K562 (cell line): ENCODE measurements at regions not wholly inside any gene's neighbourhood (a gene's known extent, or its start where the extent isn't known, plus 50 kb on each side); places are given as distances from the start of the nearest gene placed in this dataset.
A peak's percentile ranks its signal among the peaks of the same experiment; 100 is the strongest.

Experiments used
- ATAC-seq: fragments of 200-7000 bp; cut with Tn5 transposase; 3 replicates; pipeline ENCODE4 v1.9.1; 2020; ENCODE audit warnings: moderate library complexity
- BruUV-seq: library from RNA; stranded (reverse); fragments of 400-500 nt; replicated peaks from 2 replicates; lab custom pipeline; 2021; lab: Mats Ljungman, UMichigan
- CTCF ChIA-PET: fragments of 300-600 bp; formaldehyde crosslinking; extraction: SDS; loops from one replicate; lab custom pipeline; 2021; ENCODE audit warnings: low intra/inter-chr PET ratio; lab: Yijun Ruan, JAX
- POLR2A ChIA-PET: fragments of 300-600, 350-650 bp; sonication (Branson Sonifier 250); formaldehyde crosslinking; extraction: SDS; loops from one replicate; lab custom pipeline; 2021; ENCODE audit warnings: antibody characterized with exemption, inconsistent platforms; lab: Yijun Ruan, JAX
- DNase-seq, 4 experiments: peaks; one replicate each; pipeline versions ENCODE4 v3.0.0 to v3.0.0-alpha.2; 2011 to 2018; ENCODE audit warnings: low spot score in 3 of 4, mixed read lengths in 3 of 4; ENCODE audit errors: extremely low read depth in 1 of 4
- FAIRE-seq: peaks from 2 replicates; lab custom pipeline; 2011; peaks lifted over from hg19 to GRCh38; lab: Jason Lieb, UNC
- H2AFZ ChIP-seq: 2 replicates; pipeline ENCODE4 v1.6.0; 2011; ENCODE audit warnings: low read depth, low read length, control low read depth, inconsistent platforms
- H3K27ac ChIP-seq: fragments of 200-600 bp; 3 replicates; pipeline ENCODE4 v1.8.0; 2011; ENCODE audit warnings: low read depth, mild to moderate bottlenecking, control low read depth, inconsistent platforms, low read length, moderate library complexity, mixed read lengths; ENCODE audit errors: extremely low read depth
- H3K27me3 ChIP-seq, 2 experiments: fragments of 300-600 bp in 1 of 2; 2 replicates in 1 of 2; 3 replicates in 1 of 2; pipeline versions ENCODE4 v1.6.0 to v1.8.0; 2011; ENCODE audit warnings: inconsistent platforms in 2 of 2, low read length in 2 of 2, mild to moderate bottlenecking in 1 of 2, mixed read lengths in 1 of 2, moderate library complexity in 1 of 2; ENCODE audit not compliant: control insufficient read depth in 2 of 2, insufficient read depth in 2 of 2
- H3K36me3 ChIP-seq: fragments of 300-600 bp; 3 replicates; pipeline ENCODE4 v1.8.0; 2011; ENCODE audit warnings: mild to moderate bottlenecking, low read length, inconsistent platforms; ENCODE audit not compliant: control insufficient read depth, insufficient read depth
- H3K4me1 ChIP-seq, 2 experiments: fragments of 200-600 bp in 1 of 2; replicated peaks in 1 of 2; 2 replicates in 1 of 2; 3 replicates in 1 of 2; pipeline versions ENCODE4 v1.5.1 to v1.8.0; 2011; ENCODE audit warnings: inconsistent platforms in 2 of 2, low read length in 2 of 2, mild to moderate bottlenecking in 1 of 2, mixed read lengths in 1 of 2, moderate library complexity in 1 of 2; ENCODE audit not compliant: control insufficient read depth in 2 of 2, insufficient read depth in 2 of 2
- H3K4me2 ChIP-seq: 2 replicates; pipeline ENCODE4 v1.6.1; 2011; ENCODE audit warnings: low read length, control low read depth, inconsistent platforms, mixed read lengths; ENCODE audit not compliant: insufficient read depth
- H3K4me3 ChIP-seq: fragments of 200-600 bp; sonication (generic), shearing (Covaris generic); 2 replicates; pipeline ENCODE4 v1.5.1; 2016; ENCODE audit warnings: control low read depth, inconsistent platforms
- H3K79me2 ChIP-seq: fragments of 200-600 bp; 3 replicates; pipeline ENCODE4 v1.8.0; 2011; ENCODE audit warnings: low read length, inconsistent platforms; ENCODE audit not compliant: control insufficient read depth, insufficient read depth
- H3K9ac ChIP-seq, 2 experiments: 2 replicates each; pipeline versions ENCODE4 v1.6.0 to v1.6.1; 2011; ENCODE audit warnings: low read depth in 2 of 2, low read length in 2 of 2, control low read depth in 1 of 2, inconsistent platforms in 1 of 2, mild to moderate bottlenecking in 1 of 2, mixed read lengths in 1 of 2; ENCODE audit not compliant: insufficient read depth in 1 of 2
- H3K9me1 ChIP-seq: one replicate; pipeline ENCODE4 v1.6.0; 2011; ENCODE audit warnings: inconsistent platforms, mild to moderate bottlenecking, low read length, moderate library complexity; ENCODE audit not compliant: control insufficient read depth, insufficient read depth
- H3K9me3 ChIP-seq: replicated peaks from 2 replicates; pipeline ENCODE4 v1.5.1; 2011; ENCODE audit warnings: low read depth, low read length, inconsistent platforms; ENCODE audit not compliant: control insufficient read depth, insufficient read depth
- H4K20me1 ChIP-seq: replicated peaks from 2 replicates; pipeline ENCODE4 v1.6.1; 2011; ENCODE audit warnings: low read length, inconsistent platforms, mixed read lengths; ENCODE audit not compliant: control insufficient read depth, insufficient read depth
- BACH1 ChIP-seq: fragments of 200-800 bp; sonication (Bioruptor generic); IDR thresholded peaks from 2 replicates; pipeline ENCODE4 v1.6.1; 2016; ENCODE audit warnings: missing genetic modification characterization, missing compliant biosample characterization
- GATAD2A ChIP-seq: fragments of 450-650 bp; IDR thresholded peaks from 2 replicates; pipeline ENCODE4 v1.6.1; 2017
- NFIC ChIP-seq: fragments of 450-650 bp; IDR thresholded peaks from 2 replicates; pipeline ENCODE4 v1.6.1; 2017; ENCODE audit warnings: mild to moderate bottlenecking, inconsistent platforms
- OTX1 ChIP-seq: fragments of 450-650 bp; formaldehyde crosslinking; IDR thresholded peaks from 2 replicates; pipeline ENCODE4 v1.4.0; 2022; ENCODE audit warnings: mild to moderate bottlenecking
- ZC3H11A ChIP-seq: IDR thresholded peaks from 2 replicates; pipeline ENCODE4 v1.6.1; 2012; ENCODE audit warnings: low read depth, low read length, improper control_type of control experiment
- ZNF586 ChIP-seq: fragments of 450-650 bp; formaldehyde crosslinking; conservative IDR thresholded peaks from 2 replicates; pipeline ENCODE4 v1.4.0; 2020; ENCODE audit warnings: mild to moderate bottlenecking, moderate library complexity
- WGBS: fragments of 100-300 bp; shearing (Covaris generic); methylation state at CpG from one replicate; pipeline ENCODE4 v1.1.6; 2016; ENCODE audit warnings: low coverage, mixed read lengths; ENCODE audit not compliant: insufficient coverage; ENCODE audit errors: missing lambda C conversion rate; 5-methylcytosine and 5-hydroxymethylcytosine counted together
- in situ Hi-C: fragments of 300-500 bp; cut with MboI; formaldehyde crosslinking; loops from 4 replicates; pipeline ENCODE4 v1.15.0; 2018; ENCODE audit warnings: inconsistent platforms, mixed read lengths
- intact Hi-C: fragments of 100-400 bp; cut with micrococcal nuclease; formaldehyde crosslinking; loops from 2 replicates; pipeline ENCODE4 v1.14.2; 2022
- TF ChIP-seq, protein P1 (sequence below): IDR thresholded peaks from 2 replicates; pipeline ENCODE4 v1.6.1; 2016; ENCODE audit warnings: missing genetic modification characterization, missing compliant biosample characterization

DNA sequence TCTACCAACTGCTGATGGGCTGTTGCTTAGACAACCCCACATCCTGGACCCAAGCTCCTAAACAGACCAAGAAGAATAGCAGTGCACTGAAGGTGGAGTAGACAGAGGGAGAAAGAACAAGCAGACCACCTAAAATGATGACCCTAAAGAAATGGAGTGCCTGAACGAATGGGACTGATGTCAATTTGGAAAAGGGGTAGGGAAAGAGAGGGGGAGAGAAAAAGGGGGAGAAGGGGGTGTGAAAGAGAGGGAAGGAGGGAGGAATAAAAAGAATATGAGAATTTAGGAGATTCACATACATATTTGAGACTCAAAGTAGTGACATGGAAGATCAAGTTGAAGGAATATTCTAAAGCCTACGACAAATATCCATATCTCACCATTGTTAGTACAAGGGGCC is 144.4 kb upstream of the DUSP10 start:
- intact Hi-C loops (no loop called here), in situ Hi-C loops (no loop called here)
- Histone ChIP-seq H3K4me1 (no peaks in the 10 kb centered on the region; a peak in 1 of 5 replicates), H3K9me1 (no peaks in the 10 kb centered on the region), H3K9me3 (no peaks in the 10 kb centered on the region), H4K20me1 (no peaks in the 10 kb centered on the region), H3K27ac (no peak overlapping the region), H3K4me3 (no peak overlapping the region), H3K27me3 (0 out of 5 replicates have a peak, but pooled peaks cover 0 to 6% of the 10 kb centered on the region in 2 experiments), H2AFZ (no peak overlapping the region), H3K36me3 (no peaks in the 10 kb centered on the region), H3K4me2 (no peak overlapping the region), H3K9ac (no peak overlapping the region), H3K79me2 (no peaks in the 10 kb centered on the region)
- WGBS = 6% methylated on average over 2 of the region's 2 CpGs
- FAIRE-seq = no peak
- BruUV-seq = no TSS peak
- no peak for DNase-seq
- POLR2A ChIA-PET = interaction anchor here (0.7 kb wide), 1 partner anchor 130 kb away, joined by 4 read pairs; no protein-coding TSS in a partner anchor
- TF ChIP-seq OTX1 = peak; percentile 51; the same call in 1 of the 2 replicates
- TF ChIP-seq, protein P1, sequence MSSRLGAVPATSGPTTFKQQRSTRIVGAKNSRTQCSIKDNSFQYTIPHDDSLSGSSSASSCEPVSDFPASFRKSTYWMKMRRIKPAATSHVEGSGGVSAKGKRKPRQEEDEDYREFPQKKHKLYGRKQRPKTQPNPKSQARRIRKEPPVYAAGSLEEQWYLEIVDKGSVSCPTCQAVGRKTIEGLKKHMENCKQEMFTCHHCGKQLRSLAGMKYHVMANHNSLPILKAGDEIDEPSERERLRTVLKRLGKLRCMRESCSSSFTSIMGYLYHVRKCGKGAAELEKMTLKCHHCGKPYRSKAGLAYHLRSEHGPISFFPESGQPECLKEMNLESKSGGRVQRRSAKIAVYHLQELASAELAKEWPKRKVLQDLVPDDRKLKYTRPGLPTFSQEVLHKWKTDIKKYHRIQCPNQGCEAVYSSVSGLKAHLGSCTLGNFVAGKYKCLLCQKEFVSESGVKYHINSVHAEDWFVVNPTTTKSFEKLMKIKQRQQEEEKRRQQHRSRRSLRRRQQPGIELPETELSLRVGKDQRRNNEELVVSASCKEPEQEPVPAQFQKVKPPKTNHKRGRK (tag) = peak; percentile 91
- no peak for TF ChIP-seq ZC3H11A
- CTCF ChIA-PET = no interaction called here
- ATAC-seq = no peak

DNA sequence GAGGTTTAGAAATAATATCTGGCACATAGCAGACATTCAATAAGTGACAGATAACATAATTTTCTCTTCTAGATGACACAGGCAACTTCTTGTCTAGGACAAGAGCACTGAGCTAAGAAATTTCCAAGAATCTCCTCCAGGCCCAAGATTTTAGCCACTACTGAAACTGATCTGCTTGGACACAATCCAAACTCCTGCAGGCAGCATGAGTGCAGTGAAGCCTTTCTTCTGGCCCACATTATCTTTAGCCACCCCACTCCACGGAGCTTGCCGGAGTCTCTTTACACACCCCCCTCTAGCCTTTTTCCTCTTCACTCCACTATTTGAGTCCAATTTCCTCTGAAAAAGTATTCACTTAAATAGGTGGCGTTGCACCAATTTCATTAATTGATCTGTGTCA is 142.9 kb upstream of the DUSP10 start:
- no TSS peak for BruUV-seq
- ChIA-PET POLR2A (no interaction called here), CTCF (no interaction called here)
- no peaks in the 10 kb centered on the region; a peak in 1 of 5 replicates for H3K4me1 ChIP-seq
- 8% methylated on average over 3 of the region's 3 CpGs for WGBS
- H3K4me3 ChIP-seq = no peak overlapping the region
- in situ Hi-C loops = no loop called here
- no peaks in the 10 kb centered on the region for H3K9me1 ChIP-seq
- DNase-seq (peak in 1 of 4 experiments; percentile 42), FAIRE-seq (no peak), ATAC-seq (no peak)
- H3K9ac ChIP-seq = no peak overlapping the region
- no peaks in the 10 kb centered on the region for H3K9me3 ChIP-seq
- H3K4me2 ChIP-seq = no peak overlapping the region
- H4K20me1 ChIP-seq = no peaks in the 10 kb centered on the region
- intact Hi-C loops = no loop called here
- no peaks in the 10 kb centered on the region for H3K79me2 ChIP-seq
- TF ChIP-seq GATAD2A (no peak), BACH1 (tag) (peak; percentile 27; the same call in 1 of the 2 replicates), NFIC (peak; percentile 46), ZNF586 (CRISPR knock-in tag) (no peak)
- no peaks in the 10 kb centered on the region for H3K36me3 ChIP-seq
- H2AFZ ChIP-seq = no peak overlapping the region
- H3K27me3 ChIP-seq = 0 out of 5 replicates have a peak, but pooled peaks cover 0 to 6% of the 10 kb centered on the region in 2 experiments
- H3K27ac ChIP-seq = no peak overlapping the region
